ENCODE measurements at regions not wholly inside any gene's neighbourhood (a gene's known extent, or its start where the extent isn't known, plus 50 kb on each side); places are given as distances from the start of the nearest gene placed in this dataset.

DNA sequence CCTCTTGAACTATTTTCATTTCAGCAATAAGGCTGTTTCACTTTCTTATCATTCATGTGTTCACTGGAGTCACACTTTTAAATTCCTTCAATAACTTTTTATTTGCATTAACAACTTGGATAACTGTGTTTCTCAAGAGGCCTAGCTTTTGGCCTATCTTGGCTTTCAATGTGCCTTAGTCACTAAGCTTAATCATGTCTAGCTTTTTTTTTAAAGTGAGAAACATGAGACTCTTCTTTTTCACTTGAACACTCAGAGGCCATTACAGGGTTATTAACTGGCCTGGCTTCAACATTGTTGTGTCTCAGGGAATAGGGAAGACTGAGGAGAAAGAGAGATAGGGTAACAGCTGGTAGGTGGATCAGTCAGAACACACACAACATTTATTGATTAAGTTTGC is 64.0 kb upstream of the VCX2 start:
- no peak for TF ChIP-seq POLR2A (IDR thresholded peaks at IDR 0.05)
- TF ChIP-seq EP300 (IDR thresholded peaks at IDR 0.05; ENCODE audit: low read depth): no peak
- TF ChIP-seq CTCF (IDR thresholded peaks at IDR 0.05): no peak
- TF ChIP-seq POLR2AphosphoS5 (IDR thresholded peaks at IDR 0.05): no peak

All from transverse colon (tissue), 4 donors.